Uterus (tissue), 2 donors: ENCODE measurements at regions not wholly inside any gene's neighbourhood (a gene's known extent, or its start where the extent isn't known, plus 50 kb on each side); places are given as distances from the start of the nearest gene placed in this dataset.

Source experiments
- CTCF ChIP-seq, 4 experiments: fragments of 200-600 bp in 2 of 4; fragments of 450-650 bp in 2 of 4; sonication (generic) in 2 of 4; IDR thresholded peaks; one replicate each; pipeline ENCODE4 v1.5.1; 2016 to 2019; ENCODE audit warnings: antibody characterized with exemption in 4 of 4, mild to moderate bottlenecking in 2 of 4, moderate library complexity in 1 of 4
- POLR2A ChIP-seq, 2 donors: fragments of 450-650 bp; IDR thresholded peaks; one replicate each; pipeline ENCODE4 v1.6.1; 2016; ENCODE audit warnings: antibody characterized with exemption in 2 of 2, mild to moderate bottlenecking in 1 of 2, moderate library complexity in 1 of 2

DNA sequence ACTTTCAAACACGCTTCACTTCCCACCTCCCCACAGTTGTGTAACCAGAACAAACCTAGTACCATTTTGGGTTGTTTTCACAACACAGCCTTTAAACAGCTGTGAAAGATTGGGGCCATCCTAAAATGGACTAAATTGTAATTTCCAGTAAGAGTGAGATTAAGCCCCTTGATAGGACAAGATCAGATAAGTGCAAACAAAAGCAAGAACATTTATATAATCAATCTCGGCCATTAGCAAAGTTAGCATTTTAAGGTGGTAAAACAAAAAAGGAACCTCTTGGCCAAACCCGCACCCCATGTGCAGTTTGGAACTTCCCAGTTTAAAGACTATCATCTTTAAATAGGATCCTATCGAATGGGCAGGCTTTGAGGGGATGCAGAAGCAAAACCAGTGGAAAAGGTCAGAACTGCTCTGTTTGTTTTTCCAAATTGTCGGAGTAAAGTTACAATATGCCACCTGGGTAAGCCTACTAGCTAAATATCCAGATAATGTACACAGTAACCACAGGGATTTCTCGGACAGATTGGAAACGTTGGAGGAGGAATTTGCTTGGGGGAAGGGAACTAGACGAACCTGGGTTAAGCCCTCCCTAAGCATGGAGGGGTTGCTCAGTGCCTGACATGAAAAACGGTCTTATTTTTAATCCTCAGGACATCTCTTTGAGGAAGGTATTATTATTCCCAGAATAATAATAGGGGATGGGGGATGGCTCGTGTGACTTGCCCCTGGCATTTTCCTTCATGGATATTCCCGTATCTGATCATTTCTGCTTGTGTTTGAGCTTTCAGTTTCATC, 159.8 kb upstream of the SALL4 start:
- TF ChIP-seq CTCF (IDR thresholded peaks at IDR 0.05) (no peak), POLR2A (IDR thresholded peaks at IDR 0.05) (no peak)
